ENCODE measurements at regions not wholly inside any gene's neighbourhood (a gene's known extent, or its start where the extent isn't known, plus 50 kb on each side); places are given as distances from the start of the nearest gene placed in this dataset.

DNA sequence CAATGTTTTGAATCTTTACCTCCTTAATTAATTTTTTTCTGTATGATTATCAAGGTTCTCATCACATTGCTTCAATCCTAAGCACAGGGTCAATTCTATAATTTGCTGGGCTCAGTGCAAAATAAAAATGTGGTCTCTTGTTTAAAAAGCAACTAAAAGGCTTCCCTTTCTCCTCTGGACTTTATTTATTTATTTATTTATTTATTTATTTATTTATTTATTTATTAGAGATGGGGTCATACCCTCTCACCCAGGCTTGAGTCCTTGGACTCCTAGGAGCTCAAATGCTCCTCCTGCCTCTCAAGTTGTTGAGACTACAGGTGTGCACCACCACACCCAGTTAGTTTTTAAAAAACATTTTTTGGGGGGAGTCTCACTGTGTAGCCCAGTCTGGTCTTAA, 710.1 kb upstream of the REG3G start:
- DNase-seq: no peak

DNA sequence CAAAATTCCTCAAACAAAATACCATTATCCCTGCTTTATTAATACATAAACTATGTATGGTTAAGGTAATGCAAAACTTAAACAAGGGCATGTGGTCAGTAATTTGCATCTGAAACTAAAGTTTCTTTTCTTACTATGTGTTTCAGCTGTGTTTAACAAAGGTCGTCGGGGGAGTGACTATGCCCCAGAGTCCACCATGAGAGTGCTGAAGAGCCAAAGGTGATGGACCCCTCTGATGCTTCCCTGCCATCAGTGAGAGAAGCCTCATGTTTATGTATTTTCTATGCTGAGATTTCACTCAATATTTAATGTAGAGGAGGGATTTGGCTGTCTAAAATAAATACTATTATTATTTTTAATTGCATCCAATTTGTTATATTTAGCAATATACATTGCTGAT, 707.2 kb upstream of the REG3G start:
- DNase-seq: no peak

DNA sequence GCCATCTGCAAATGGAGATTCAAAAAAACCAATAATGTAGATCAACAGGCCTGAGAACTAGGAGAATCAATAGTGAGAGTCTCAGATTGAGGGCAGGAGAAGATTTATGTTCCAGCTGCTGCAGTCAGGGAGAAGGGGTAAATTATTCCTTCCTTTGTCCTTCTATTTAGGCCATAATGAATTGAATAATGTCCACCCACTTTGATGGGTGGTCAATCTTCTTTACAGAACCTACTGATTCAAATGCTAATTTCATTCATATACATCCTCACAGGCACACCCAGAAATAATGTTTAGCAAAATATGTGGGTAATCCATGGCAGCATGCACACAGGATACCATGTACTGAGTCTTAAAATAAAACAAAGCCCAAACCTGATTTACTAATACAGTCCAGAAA, 695.3 kb upstream of the REG3G start:
- peak in 1 of 3 experiments; percentile 13 for DNase-seq

DNA sequence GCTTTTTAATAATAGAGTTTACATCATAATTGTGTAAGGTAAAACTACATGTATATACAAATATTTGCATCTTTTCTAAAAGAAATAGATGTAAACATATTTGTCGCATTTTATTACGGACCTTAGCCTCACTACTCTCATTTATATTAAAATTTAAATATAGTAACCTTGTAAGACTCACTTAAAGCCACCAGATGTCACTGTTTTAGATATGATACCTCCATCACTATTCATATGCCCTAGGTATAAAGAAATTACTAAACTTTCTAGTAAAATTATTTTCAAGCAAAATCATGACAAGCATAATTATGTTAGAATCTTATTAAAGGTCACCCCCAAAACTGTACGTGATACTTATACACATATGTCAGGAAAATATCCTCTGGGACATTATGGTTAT, 674.3 kb upstream of the REG3G start:
- DNase-seq: peak in 1 of 3 experiments; percentile 7

DNA sequence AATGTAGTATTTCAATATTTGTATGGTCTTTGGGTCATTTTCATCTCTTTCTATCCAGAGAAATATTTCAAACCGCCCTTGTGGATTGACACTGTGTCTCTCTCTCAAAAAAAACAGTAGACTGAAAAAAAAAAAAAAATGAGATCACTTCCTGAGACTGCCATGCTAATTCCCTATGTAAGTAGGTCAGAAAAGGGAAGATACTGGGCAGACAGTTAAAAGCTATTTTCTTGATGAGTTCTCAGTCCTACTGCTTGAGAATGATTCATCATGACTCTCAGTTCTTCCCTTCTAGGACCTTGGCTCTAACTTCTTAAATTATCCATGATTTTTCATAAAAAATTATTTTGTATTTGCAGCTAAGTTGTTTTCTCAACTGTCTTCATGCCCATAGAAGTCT, 672.3 kb upstream of the REG3G start:
- DNase-seq: no peak

DNA sequence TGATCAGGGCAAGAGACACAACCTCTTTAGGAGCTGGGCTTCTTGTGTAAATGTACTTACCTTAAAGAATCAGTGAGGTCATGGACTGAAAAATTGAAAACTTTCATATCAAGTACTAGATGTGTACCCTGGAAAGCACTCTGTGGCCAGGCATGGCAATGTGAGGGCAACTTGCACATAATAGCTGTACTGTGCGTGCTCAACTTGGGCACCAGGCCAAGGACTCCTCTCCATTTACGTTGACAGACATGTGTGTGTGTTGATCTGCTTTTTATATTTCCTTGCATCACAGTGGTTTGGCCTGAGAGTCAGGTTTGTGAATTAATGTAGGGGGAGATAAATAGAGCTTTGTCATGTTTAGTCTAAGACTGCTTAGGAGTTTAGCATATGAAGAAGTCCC, 669.5 kb upstream of the REG3G start:
- no peak for DNase-seq

DNA sequence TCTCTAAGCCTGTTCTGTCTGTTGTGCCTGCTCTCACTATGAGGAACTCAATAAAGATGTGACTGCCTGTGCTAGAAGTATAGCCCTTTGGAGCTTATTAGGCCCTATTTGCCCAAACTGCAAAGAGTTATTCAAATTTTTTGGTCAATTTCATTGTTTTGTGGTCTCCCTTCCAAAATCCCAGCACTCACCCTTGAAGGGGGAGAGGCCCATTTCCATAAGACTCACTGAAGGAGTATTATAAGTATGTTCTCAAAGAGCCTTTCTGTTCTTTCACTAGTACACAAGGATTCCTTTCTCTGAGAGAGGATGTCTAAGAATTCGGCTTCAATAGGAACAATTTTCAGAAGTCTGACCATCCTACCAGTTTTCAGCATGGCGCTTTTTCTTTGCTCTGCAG, 641.9 kb upstream of the REG3G start:
- no peak for DNase-seq

DNA sequence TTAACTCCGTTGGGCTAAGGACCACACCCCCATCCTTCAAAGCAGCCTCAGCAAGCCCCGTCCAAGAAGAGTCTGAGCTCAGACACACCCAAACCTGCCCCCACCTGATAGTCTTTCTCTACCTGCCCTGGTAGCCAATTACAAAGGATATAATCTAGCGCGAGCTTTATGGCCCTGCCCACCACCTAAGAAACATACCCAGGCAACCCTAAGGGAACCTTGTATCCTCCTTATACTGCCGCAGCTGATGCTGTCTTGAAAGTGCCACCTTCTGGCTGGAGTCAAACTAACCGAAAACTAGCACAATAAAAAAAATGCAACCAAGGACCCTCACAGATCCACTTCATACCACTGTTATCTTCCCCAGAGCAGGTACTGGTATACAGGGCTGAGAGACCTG, 628.3 kb upstream of the REG3G start:
- no peak for DNase-seq

DNA sequence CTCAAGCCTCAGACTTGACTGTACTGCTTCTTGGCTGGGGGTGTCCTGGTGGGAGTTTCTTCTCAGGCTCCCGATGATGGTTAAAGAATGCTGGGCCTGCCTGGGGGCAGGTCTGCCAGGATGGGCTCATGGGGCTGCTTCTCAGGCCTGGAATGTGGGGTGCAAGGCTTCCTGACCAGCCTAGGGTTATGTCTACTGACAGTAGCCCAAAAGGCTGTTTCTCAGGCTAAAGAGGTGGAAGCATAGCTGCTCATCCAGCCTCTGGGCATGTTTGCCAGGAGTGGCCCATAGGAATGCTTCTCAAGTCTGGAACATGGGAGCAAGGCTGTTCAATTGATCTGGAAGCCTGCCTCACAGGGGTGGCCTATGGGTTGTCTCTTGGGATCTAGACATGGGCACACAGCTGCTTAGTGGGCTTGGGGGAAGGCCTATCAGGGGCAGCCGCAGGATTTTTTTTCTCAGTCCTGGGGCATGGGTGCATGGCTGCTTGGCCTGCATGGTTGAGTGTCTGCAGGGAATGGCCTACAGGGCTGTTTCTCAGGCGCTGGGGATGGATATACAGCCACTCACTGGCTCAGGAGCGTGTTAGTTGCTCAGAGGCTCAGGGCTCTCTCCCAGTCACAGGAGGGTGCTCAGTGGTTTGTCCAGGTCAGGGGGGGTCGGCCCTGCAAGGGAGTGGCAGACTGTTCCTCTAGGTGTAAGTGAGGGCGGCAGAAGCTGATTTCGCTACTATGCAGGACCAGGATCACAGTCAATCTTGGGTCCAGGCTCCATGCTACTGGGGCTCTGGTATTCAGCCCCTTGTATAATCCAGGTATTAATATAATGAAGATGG, 617.3 kb upstream of the REG3G start:
- DNase-seq: no peak

DNA sequence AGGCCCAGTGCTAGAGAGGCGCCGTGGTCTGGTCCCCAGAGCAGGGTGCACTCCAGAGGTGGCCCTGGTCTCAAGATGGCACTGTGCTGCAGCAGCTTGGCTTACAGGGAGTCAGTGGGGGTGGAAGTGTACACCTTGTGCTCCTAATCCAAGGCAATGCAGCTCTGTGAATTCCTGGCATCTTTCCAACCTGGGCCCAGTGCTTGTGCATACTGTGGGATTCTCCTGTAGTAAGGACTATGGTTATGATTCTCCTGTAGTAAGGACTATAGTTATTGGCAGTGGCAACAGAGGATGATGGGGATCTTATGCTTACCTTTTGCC, 616.7 kb upstream of the REG3G start:
- DNase-seq: peak in 1 of 3 experiments; percentile 7

DNA sequence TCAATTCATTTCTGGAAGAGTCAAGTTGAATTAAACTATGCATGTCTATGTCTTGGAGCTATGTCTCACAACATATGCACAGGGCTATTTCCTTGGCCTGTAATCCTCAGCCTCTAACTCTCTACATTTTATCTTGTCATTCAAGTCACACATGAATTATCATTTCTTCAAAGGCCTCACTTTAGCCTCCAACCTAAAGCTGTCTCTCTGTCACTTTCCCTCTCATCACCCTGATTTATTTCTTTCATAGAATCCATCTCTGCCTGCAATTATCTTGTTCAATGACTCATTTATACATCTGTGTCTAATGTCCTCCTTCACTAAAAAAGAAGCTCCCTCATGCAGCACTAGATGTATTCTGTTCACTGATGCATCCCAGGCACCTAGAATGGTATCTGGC, 614.2 kb upstream of the REG3G start:
- peak in 1 of 3 experiments; percentile 57 for DNase-seq

DNA sequence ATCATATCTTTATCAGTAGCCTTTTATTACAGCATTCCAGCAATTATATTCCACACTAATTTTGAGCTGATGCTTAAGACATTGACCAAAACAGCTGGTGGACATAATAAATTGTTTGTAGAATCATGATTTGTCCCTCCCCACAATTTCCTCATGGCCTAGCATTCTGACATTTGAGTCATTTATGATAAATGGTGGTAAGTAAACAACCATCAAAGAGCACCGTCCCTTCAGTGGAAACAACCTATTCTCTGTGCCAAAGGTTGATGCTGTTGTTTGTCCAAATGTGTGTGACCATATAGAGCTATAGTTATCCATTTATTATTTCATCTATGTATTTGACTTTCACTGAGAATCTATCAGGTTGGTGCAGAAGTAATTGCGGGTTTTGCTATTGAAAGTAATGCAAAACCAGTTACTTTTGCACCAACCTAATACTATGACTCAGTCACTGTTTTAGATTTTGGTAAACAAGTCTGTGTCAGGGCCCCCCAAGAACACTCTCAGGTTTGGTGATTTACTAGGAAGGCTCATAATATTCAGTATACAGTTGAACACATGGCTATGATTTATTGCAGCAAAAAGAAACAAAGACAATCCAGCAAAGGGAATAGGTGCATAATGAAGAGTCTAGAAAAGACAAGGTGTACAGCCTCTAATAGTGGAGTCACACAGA, 608.7 kb upstream of the REG3G start:
- peak in 2 of 3 experiments; percentile 17 to 60 for DNase-seq

DNA sequence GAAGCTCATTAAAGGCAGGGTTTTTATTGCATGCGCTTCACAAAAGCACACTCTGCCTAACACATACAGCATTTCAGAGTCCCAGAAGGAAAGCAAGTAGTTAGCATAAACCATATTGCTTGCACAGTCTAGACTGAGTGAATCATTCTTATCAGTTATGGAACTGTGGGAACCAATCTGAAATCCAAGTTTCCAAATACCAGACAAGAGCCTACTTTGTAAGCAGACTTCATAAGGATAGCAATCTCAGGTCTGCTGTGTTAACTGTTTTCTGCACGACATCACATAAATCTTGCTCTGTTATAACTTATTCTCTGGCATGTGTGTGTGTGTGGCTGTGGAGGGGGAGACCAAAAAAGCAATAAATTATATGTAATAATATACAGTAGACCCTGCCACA, 608.1 kb upstream of the REG3G start:
- DNase-seq: peak in 2 of 3 experiments; percentile 13 to 71

DNA sequence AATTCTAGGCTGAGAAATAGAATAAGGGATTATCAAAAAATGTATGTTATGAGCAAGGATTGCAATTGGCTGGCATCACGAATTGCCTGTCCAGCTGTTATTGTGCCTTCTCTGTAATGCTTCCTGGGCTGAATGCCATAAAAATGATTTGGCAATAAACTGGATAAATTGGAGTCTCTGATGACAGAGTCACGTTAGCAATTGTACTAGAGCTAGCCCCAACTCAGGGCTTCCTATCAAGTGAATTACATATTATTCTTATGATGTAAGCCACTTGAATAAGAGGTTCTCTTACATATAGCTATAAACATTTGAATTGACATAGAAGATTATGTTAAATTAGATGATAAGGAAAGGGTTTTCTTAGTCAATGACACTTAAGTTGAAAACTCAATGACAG, 607.5 kb upstream of the REG3G start:
- peak in 1 of 3 experiments; percentile 57 for DNase-seq

DNA sequence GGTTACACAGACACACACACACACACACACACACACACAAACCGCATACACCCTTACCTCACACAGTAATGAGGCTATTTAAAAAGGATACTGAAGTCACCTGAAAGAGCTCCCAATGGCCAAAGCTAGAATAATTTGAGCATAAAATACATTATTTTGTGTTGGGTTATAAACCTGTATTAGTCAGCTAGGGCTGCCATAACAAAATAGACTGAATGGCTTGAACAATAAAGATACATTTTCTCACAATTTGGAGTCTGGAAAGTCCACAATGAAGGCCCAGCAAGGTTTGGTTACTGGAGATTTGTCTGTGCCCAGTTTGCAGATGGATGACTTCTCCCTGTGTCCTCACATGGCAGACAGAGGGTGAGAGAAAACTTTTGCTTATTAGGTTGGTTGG, 605.4 kb upstream of the REG3G start:
- no peak for DNase-seq

DNA sequence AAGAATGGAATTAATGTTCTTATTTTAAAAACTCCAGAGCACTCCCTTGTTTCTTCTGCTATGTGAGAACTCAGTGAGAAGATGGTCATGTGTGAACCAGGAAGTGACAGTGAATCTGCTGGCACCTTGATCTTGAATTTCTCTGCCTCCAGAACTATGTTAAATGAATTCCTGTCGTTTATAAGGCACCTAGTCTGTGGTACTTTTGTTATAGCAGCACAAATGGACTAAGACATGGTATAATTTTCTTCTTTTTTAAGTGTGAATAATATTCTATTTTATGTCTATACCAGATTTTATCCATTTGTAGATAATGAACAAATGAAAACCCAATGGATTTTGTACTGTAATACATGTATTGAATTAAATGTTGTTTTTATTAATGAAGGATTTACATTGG, 601.9 kb upstream of the REG3G start:
- DNase-seq: no peak

DNA sequence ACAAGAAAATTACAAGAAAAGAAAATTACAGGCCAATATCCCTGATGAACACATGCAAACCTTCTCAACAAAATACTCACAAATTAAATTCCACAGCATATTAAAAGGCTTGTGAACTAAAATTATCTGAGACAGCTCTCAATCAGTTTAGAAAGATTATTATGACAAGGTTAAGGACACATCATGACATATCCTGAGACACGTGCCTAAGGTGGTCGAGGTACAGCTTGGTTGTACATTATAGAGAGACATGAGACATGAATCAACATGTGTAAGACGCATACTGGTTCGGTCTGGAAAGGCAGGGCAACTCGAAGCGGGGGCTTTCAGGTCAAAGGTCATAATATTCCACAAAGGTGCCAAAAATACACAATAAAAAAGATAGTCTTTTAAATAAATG, 598.3 kb upstream of the REG3G start:
- no peak for DNase-seq

DNA sequence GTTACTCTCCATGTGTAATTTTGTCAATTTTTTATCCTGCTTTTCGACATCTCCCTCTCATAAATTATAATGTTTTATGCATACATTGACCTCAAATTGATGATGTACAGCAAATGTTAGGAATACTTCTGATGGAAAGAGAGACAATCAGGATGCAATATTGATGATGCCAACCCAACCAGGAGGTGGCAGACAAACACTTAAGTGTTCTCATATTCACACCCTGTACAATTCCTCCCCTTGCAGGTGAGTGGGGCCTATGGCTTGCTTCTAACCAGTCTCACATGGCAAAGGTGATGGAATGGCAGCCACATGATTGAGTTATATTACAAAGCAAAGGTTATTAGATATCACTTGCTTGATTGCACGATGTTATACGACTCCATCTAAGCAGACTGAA, 594.3 kb upstream of the REG3G start:
- peak in 1 of 3 experiments; percentile 53 for DNase-seq

DNA sequence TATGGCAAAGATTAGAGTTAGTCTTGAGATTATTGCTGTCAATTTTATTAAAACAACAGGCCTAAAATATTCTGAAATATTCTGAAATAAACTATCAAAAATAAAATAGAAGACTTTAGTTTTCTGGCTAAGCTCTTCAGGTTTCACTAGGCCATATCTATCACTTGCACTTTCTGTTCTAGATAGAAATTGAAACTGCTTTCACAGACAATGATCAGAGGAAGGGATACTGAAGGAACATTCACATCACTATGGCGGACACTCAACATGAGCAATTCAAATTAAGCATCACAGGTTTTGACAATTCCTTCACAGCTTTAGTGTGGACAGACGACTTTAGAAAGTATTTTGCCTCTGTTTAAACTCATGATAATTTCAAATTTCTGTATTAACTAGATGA, 586.4 kb upstream of the REG3G start:
- no peak for DNase-seq

DNA sequence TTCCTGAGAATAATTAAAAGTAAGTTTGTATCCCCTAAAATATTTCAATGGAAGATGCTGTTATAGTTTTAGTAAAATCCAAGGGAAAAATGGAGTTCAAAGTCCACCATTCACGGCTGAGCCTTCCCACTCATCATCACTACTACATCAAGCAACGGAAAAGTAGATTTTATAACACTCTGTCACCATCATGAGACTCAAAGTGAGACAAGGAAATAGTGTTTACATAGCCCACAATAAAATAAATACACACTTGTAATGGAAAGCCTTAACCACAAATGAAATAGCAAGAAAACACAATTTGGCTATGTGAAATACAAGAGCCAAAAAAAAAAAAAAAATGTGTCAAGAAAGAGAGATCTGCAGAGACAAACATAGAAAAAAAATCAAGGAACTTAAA, 569.9 kb upstream of the REG3G start:
- DNase-seq: no peak

DNA sequence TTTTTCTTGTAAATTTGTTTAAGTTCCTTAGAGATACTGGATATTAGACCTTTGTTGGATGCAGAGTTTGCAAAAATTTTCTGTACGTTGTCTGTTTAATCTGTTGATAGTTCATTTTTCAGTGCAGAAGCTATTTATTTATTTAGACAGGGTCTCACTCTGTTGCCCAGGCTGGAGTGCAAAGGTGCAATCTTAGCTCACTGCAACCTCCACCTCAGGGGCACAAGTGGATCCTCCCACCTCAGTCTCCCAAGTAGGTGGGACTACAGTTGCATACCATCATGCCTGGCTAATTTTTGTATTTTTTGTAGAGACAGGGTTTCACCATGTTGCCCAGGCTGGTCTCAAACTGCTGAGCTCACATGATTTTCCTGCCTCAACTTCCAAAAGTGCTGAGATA, 568.2 kb upstream of the REG3G start:
- DNase-seq: no peak

DNA sequence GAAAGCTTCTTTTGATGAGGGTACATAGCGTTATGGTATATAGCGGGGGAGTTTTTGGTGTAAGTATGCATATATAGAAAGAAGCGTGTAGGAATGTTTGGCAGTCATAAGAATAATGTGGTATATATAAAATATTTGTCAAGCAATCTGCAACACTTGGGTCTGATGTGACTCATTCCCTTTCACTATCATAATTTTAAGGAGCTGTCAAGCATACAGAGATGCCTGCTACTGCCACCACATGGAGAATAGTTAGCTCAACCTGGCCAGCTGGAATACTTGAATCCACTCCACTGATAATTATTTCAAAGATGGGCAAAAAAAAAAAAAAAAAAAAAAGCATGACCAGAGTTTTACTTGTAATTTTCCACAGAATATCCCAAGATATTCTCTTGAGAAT, 559.8 kb upstream of the REG3G start:
- DNase-seq: peak in 1 of 3 experiments; percentile 2

DNA sequence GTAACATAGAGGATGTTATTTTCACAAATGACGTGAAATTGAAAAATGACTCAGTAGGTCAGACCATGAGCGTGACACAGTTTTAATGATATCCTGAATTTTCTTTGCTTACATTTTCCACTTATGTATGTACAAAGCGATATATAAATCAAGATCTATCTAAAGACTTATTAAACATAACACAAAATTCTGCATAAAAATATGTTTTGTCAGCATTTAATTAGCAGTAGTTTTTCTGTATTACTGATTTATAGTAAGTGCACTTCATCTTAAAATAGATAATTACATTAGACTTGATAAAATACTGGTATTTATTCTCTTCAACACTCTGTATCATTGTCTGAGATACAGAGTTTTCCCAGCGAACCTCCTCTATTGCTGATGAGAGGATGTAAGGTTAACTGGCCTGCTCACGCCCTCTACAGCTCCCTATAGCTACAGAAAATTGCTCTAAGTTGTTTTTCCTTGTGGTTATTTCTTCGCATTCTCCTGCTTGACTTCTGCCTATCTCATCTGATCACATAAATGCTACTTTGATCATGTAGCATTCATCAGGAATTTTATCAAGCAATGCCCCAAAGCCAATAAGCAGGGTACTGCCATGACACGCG, 548.8 kb upstream of the REG3G start:
- DNase-seq: no peak

DNA sequence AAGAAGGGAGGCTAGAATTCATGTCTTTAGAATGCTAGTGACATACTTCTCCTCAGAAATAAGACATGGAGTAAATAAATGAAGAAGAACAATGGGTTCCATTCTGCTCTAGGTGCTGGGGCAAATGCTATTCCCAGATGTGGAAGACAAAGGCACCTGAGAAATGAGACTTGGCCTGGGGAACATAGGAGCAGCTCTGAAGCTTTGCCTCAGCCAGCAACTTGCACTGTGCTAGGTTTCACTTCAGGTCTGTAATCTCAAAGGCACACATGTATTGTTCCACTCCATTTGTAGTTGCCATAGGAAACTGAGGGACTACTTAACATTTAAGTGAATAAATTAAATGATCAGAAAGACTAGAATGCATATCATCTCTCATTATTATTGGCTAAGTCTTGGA, 538.9 kb upstream of the REG3G start:
- DNase-seq: no peak

All from NCI-H1417 (cell line).